Stimulated activated CD8-positive, alpha-beta memory T cell treated with anti-CD3 and anti-CD28 coated beads, Interleukin-4, amount 100 ng/mL, for 48 hours (primary cell): ENCODE measurements at regions not wholly inside any gene's neighbourhood (a gene's known extent, or its start where the extent isn't known, plus 50 kb on each side); places are given as distances from the start of the nearest gene placed in this dataset.

Experiments
- DNase-seq: peaks from one replicate; pipeline ENCODE4 v3.0.0-alpha.2; 2020

GRCh38 chr12:124629789-124630480, 62.5 kb upstream of the NCOR2 start:
- no peak for DNase-seq

GRCh38 chr12:124629117-124629516, 61.7 kb upstream of the NCOR2 start:
- DNase-seq = no peak

- DNase-seq = no peak
These were observed 60.5 kb upstream of the NCOR2 start for GRCh38 chr12:124627956-124628355.

- no peak for DNase-seq
These were observed 59.6 kb upstream of the NCOR2 start for GRCh38 chr12:124626971-124627411.

- no peak for DNase-seq
These were observed 58.7 kb upstream of the NCOR2 start for GRCh38 chr12:124625867-124626675.

GRCh38 chr12:124624823-124625222, 57.4 kb upstream of the NCOR2 start:
- no peak for DNase-seq

- no peak for DNase-seq
These were observed 56.1 kb upstream of the NCOR2 start for GRCh38 chr12:124623344-124624035.

- no peak for DNase-seq
These were observed 55.4 kb upstream of the NCOR2 start for GRCh38 chr12:124622764-124623163.

- no peak for DNase-seq
These were observed 54.9 kb upstream of the NCOR2 start for GRCh38 chr12:124622331-124622730.

GRCh38 chr12:124621296-124621660, 53.9 kb upstream of the NCOR2 start:
- no peak for DNase-seq

GRCh38 chr12:124620606-124621295, 53.3 kb upstream of the NCOR2 start:
- no peak for DNase-seq

GRCh38 chr12:124618291-124618902, 51.0 kb upstream of the NCOR2 start:
- no peak for DNase-seq

- DNase-seq = no peak
These were observed 50.2 kb upstream of the NCOR2 start for GRCh38 chr12:124617615-124618014.
